Panc1 (cell line): ENCODE measurements at regions not wholly inside any gene's neighbourhood (a gene's known extent, or its start where the extent isn't known, plus 50 kb on each side); places are given as distances from the start of the nearest gene placed in this dataset.

Source experiments
- ATAC-seq: fragments of 200-7000 bp; cut with Tn5 transposase; 2 replicates; pipeline ENCODE4 v1.9.1; 2020; ENCODE audit warnings: mild to moderate bottlenecking, moderate library complexity
- BruUV-seq: library from RNA; stranded (reverse); fragments of 400-500 nt; replicated peaks from 2 replicates; lab custom pipeline; 2021; lab: Mats Ljungman, UMichigan
- CTCF ChIA-PET: fragments of 300-600 bp; sonication (Branson Sonifier 250); formaldehyde crosslinking; loops from one replicate; lab custom pipeline; 2022; ENCODE audit warnings: antibody characterized with exemption; lab: Charles Lee
- POLR2A ChIA-PET: fragments of 300-600 bp; sonication (Branson Sonifier 250); formaldehyde crosslinking; loops from one replicate; lab custom pipeline; 2022; ENCODE audit warnings: antibody characterized with exemption; lab: Charles Lee
- DNase-seq: peaks from one replicate; pipeline ENCODE4 v3.0.0-alpha.2; 2010; ENCODE audit warnings: low read depth, low spot score
- H3K27ac ChIP-seq: 2 replicates; pipeline ENCODE4 v1.5.1; 2011; ENCODE audit warnings: mild to moderate bottlenecking, low read length, inconsistent platforms
- H3K27me3 ChIP-seq: fragments of 200-500 bp; sonication (Bioruptor generic); 2 replicates; pipeline ENCODE4 v1.6.0; 2014; ENCODE audit warnings: low read length, inconsistent platforms; ENCODE audit not compliant: control insufficient read depth, insufficient read depth
- H3K36me3 ChIP-seq: fragments of 200-500 bp; sonication (Bioruptor generic); 2 replicates; pipeline ENCODE4 v1.5.1; 2014; ENCODE audit warnings: inconsistent platforms, mild to moderate bottlenecking, low read length, moderate library complexity; ENCODE audit not compliant: control insufficient read depth, insufficient read depth
- H3K4me1 ChIP-seq: 2 replicates; pipeline ENCODE4 v1.5.1; 2011; ENCODE audit warnings: inconsistent platforms, mild to moderate bottlenecking, low read length, moderate library complexity; ENCODE audit not compliant: control insufficient read depth, insufficient read depth
- H3K4me3 ChIP-seq, 2 experiments: 2 replicates each; pipeline ENCODE4 v1.5.1; 2011 to 2012; ENCODE audit warnings: low read depth in 2 of 2, low read length in 2 of 2, mild to moderate bottlenecking in 2 of 2, inconsistent platforms in 1 of 2, moderate library complexity in 1 of 2
- H3K9me3 ChIP-seq: fragments of 200-500 bp; sonication (Bioruptor generic); 2 replicates; pipeline ENCODE4 v1.5.1; 2014; ENCODE audit warnings: low read depth, mild to moderate bottlenecking, inconsistent platforms, low read length, moderate library complexity; ENCODE audit not compliant: control insufficient read depth, insufficient read depth
- CTCF ChIP-seq: fragments of 450-650 bp; IDR thresholded peaks from 2 replicates; pipeline ENCODE4 v1.5.1; 2017; ENCODE audit warnings: mild to moderate bottlenecking
- POLR2AphosphoS5 ChIP-seq: IDR thresholded peaks from 2 replicates; pipeline ENCODE4 v1.6.1; 2012; ENCODE audit warnings: mild to moderate bottlenecking, low read depth, low read length, moderate library complexity
- REST ChIP-seq, 2 experiments: IDR thresholded peaks; 2 replicates each; pipeline ENCODE4 v1.6.1; 2011 to 2012; ENCODE audit warnings: low read depth in 2 of 2, control low read depth in 1 of 2, low read length in 1 of 2, mild to moderate bottlenecking in 1 of 2, moderate library complexity in 1 of 2; ENCODE audit not compliant: insufficient read depth in 1 of 2
- SIN3A ChIP-seq: IDR thresholded peaks from 2 replicates; pipeline ENCODE4 v1.6.1; 2012; ENCODE audit warnings: low read depth, mild to moderate bottlenecking, low read length, moderate library complexity, borderline replicate concordance; ENCODE audit not compliant: insufficient read depth
- TCF7L2 ChIP-seq: IDR thresholded peaks from 2 replicates; pipeline ENCODE4 v1.6.1; 2011; ENCODE audit warnings: mild to moderate bottlenecking, low read depth, low read length, inconsistent platforms
- in situ Hi-C: cut with HindIII; loops from 2 replicates; pipeline ENCODE4 v1.10.0; 2016; ENCODE audit warnings: low sequenced_read_pairs, low pct_unique_long_range_greater_than_20kb
- intact Hi-C: fragments of 100-400 bp; cut with micrococcal nuclease; formaldehyde crosslinking; loops from one replicate; pipeline ENCODE4 v1.10.0; 2022; ENCODE audit not compliant: unreplicated experiment

DNA sequence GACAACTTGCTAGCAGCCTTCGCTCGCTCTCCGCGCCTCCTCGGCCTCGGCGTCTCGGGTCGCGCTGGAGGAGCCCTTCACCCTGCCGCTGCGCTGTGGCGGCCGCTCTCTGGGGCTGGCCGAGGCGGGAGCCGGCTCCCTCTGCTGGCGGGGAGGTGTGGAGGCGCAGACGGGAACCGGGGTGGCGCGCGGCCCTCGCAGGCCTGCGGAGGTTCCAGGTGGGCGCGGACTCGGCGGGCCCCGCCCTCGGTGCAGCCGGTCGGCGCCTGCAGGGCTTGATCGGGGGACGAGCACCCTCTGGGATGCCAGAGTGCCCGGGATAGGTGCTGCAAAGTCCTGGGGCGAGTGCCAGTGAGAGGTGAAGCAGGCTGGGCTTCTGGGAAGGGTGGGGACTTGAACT lies 989.9 kb downstream of the ROBO2 start:
- in situ Hi-C loops (no loop called here), intact Hi-C loops (no loop called here)
- ATAC-seq: no peak
- Histone ChIP-seq H3K9me3 (no peaks in the 10 kb centered on the region), H3K27ac (no peak overlapping the region), H3K4me1 (no peaks in the 10 kb centered on the region), H3K36me3 (no peaks in the 10 kb centered on the region), H3K4me3 (no peak overlapping the region), H3K27me3 (no peaks in the 10 kb centered on the region)
- CTCF ChIA-PET: no interaction called here
- TF ChIP-seq POLR2AphosphoS5 (no peak), SIN3A (no peak), REST (IDR thresholded peaks at IDR 0.05; ENCODE audit: insufficient read depth in 1 of 2, low read depth in 2 of 2, low read length in 1 of 2) (no peak), CTCF (no peak; the same call in 1 of the 2 replicates), TCF7L2 (no peak)
- no TSS peak for BruUV-seq
- DNase-seq: no peak
- POLR2A ChIA-PET: no interaction called here

DNA sequence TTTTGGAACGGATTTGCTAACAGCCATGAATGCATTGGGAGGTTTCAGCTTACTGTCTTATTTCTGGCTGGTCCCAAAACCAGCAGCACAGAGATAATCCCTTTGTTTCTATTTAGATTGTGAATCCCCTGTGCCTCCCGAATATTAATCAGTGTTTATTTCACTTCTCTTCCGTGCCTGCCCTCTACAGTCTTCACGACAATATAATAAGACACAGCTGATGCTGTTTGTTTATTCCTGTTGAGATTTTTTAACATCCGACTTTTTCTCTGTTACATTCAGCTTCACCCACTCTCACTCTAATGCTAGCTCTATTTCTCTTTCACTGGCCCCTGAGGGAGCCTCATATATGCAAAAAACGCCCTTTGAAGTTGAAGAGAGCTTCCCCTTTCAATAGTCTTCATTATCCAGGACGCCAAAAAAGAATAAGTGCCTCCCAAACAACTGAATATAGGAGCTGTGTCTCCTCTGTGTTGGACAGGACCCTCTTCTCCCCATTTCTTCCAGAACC lies 995.3 kb downstream of the ROBO2 start:
- CTCF ChIA-PET: no interaction called here
- BruUV-seq: no TSS peak
- TF ChIP-seq CTCF: no peak
- no peak for TF ChIP-seq SIN3A
- no peak for TF ChIP-seq TCF7L2
- Histone ChIP-seq H3K36me3 (no peaks in the 10 kb centered on the region), H3K27ac (no peak overlapping the region), H3K4me1 (no peaks in the 10 kb centered on the region), H3K27me3 (no peaks in the 10 kb centered on the region), H3K4me3 (no peak overlapping the region), H3K9me3 (no peaks in the 10 kb centered on the region)
- no peak for ATAC-seq
- DNase-seq: no peak
- POLR2A ChIA-PET: no interaction called here
- in situ Hi-C loops (no loop called here), intact Hi-C loops (no loop called here)
